HCT116 (cell line): ENCODE measurements at regions not wholly inside any gene's neighbourhood (a gene's known extent, or its start where the extent isn't known, plus 50 kb on each side); places are given as distances from the start of the nearest gene placed in this dataset.

ENCODE experiments used
- ATAC-seq: fragments of 200-7000 bp; cut with Tn5 transposase; 2 replicates; pipeline ENCODE4 v1.9.1; 2020; ENCODE audit warnings: mild to moderate bottlenecking, moderate library complexity
- BruUV-seq: library from RNA; stranded (reverse); fragments of 400-500 nt; replicated peaks from 2 replicates; lab custom pipeline; 2021; lab: Mats Ljungman, UMichigan
- CTCF ChIA-PET: fragments of 300-600 bp; sonication (Branson Sonifier 250); formaldehyde crosslinking; loops from one replicate; lab custom pipeline; 2021; ENCODE audit warnings: antibody characterized with exemption; lab: Charles Lee
- POLR2A ChIA-PET: fragments of 300-600, 350-600 bp; sonication (Branson Sonifier 250); formaldehyde crosslinking; loops from one replicate; lab custom pipeline; 2021; ENCODE audit warnings: antibody characterized with exemption; lab: Charles Lee
- RAD21 ChIA-PET, 2 experiments: fragments of 300-600 bp; sonication (Branson Sonifier 250); formaldehyde crosslinking; loops; one replicate each; lab custom pipeline; 2023; ENCODE audit warnings: low total read pairs in 2 of 2; ENCODE audit not compliant: uncharacterized antibody in 2 of 2, unreplicated experiment in 2 of 2, low non-redundant PET in 1 of 2; lab: Charles Lee
- DNase-seq: peaks from one replicate; pipeline ENCODE4 v3.0.0-alpha.2; 2010; ENCODE audit warnings: low read depth, low spot score
- H2AFZ ChIP-seq: fragments of 200-600 bp; shearing (Covaris generic), sonication (generic); 2 replicates; pipeline ENCODE4 v1.6.1; 2017; ENCODE audit warnings: low read depth, mixed run types, mixed read lengths, antibody characterized with exemption, low read length; ENCODE audit not compliant: poor library complexity, severe bottlenecking
- H3K27ac ChIP-seq: 2 replicates; pipeline ENCODE4 v1.5.1; 2012; ENCODE audit warnings: low read depth, low read length
- H3K27me3 ChIP-seq: fragments of 200-600 bp; sonication (generic); 2 replicates; pipeline ENCODE4 v1.6.1; 2016; ENCODE audit warnings: mixed run types, low read length, mixed read lengths; ENCODE audit not compliant: insufficient read depth
- H3K36me3 ChIP-seq, 2 experiments: fragments of 200-500 bp in 1 of 2; fragments of 200-600 bp in 1 of 2; sonication (Bioruptor generic) in 1 of 2; sonication (generic) in 1 of 2; 2 replicates each; pipeline versions ENCODE4 v1.5.1 to v1.6.1; 2014 to 2016; ENCODE audit warnings: low read length in 2 of 2, inconsistent platforms in 1 of 2, mixed read lengths in 1 of 2, mixed run types in 1 of 2; ENCODE audit not compliant: insufficient read depth in 2 of 2, control insufficient read depth in 1 of 2
- H3K4me1 ChIP-seq, 2 experiments: fragments of 200-600 bp in 1 of 2; sonication (generic) in 1 of 2; 2 replicates each; pipeline versions ENCODE4 v1.5.1 to v1.6.1; 2012 to 2017; ENCODE audit warnings: low read length in 2 of 2, inconsistent platforms in 1 of 2, mild to moderate bottlenecking in 1 of 2, mixed read lengths in 1 of 2, mixed run types in 1 of 2, moderate library complexity in 1 of 2; ENCODE audit not compliant: insufficient read depth in 2 of 2, control insufficient read depth in 1 of 2
- H3K4me2 ChIP-seq: fragments of 200-600 bp; sonication (generic); 2 replicates; pipeline ENCODE4 v1.6.1; 2017; ENCODE audit warnings: mixed run types, low read length, mixed read lengths
- H3K4me3 ChIP-seq, 2 experiments: fragments of 200-600 bp in 1 of 2; sonication (generic) in 1 of 2; replicated peaks in 1 of 2; 2 replicates each; pipeline ENCODE4 v1.5.1; 2011 to 2016; ENCODE audit warnings: low read length in 2 of 2, control low read depth in 1 of 2, low read depth in 1 of 2, mild to moderate bottlenecking in 1 of 2, mixed read lengths in 1 of 2, mixed run types in 1 of 2
- H3K79me2 ChIP-seq: fragments of 200-600 bp; sonication (generic); 2 replicates; pipeline ENCODE4 v1.6.1; 2017; ENCODE audit warnings: mild to moderate bottlenecking, mixed run types, low read length, moderate library complexity, mixed read lengths; ENCODE audit not compliant: insufficient read depth
- H3K9ac ChIP-seq: fragments of 200-600 bp; sonication (generic); 2 replicates; pipeline ENCODE4 v1.6.1; 2016; ENCODE audit warnings: low read length, mixed read lengths
- H3K9me2 ChIP-seq: fragments of 200-600 bp; sonication (generic), shearing (Covaris generic); 2 replicates; pipeline ENCODE4 v1.6.1; 2017; ENCODE audit warnings: mixed run types, mild to moderate bottlenecking, moderate library complexity; ENCODE audit not compliant: insufficient read depth
- H3K9me3 ChIP-seq, 2 experiments: fragments of 200-500 bp in 1 of 2; fragments of 200-600 bp in 1 of 2; sonication (Bioruptor generic) in 1 of 2; sonication (generic) in 1 of 2; 2 replicates each; pipeline ENCODE4 v1.6.1; 2014 to 2017; ENCODE audit warnings: low read length in 2 of 2, mixed read lengths in 2 of 2, inconsistent platforms in 1 of 2, low read depth in 1 of 2, mild to moderate bottlenecking in 1 of 2, mixed run types in 1 of 2, moderate library complexity in 1 of 2; ENCODE audit not compliant: control insufficient read depth in 1 of 2, insufficient read depth in 1 of 2
- H4K20me1 ChIP-seq: fragments of 200-600 bp; sonication (generic), shearing (Covaris generic); 2 replicates; pipeline ENCODE4 v1.6.1; 2017; ENCODE audit warnings: mixed run types, mild to moderate bottlenecking, moderate library complexity; ENCODE audit not compliant: insufficient read depth
- CBX3 ChIP-seq: IDR thresholded peaks from 2 replicates; pipeline ENCODE4 v1.6.1; 2012; ENCODE audit warnings: low read depth
- CEBPB ChIP-seq: IDR thresholded peaks from 2 replicates; pipeline ENCODE4 v1.6.1; 2012; ENCODE audit warnings: low read depth
- EGR1 ChIP-seq: IDR thresholded peaks from 2 replicates; pipeline ENCODE4 v1.6.1; 2012; ENCODE audit warnings: low read depth
- ELF1 ChIP-seq: IDR thresholded peaks from 2 replicates; pipeline ENCODE4 v1.6.1; 2012; ENCODE audit warnings: low read depth, borderline replicate concordance
- EZH2 ChIP-seq: fragments of 200-600 bp; sonication (generic); IDR thresholded peaks from 2 replicates; pipeline ENCODE4 v1.6.1; 2017; ENCODE audit warnings: antibody characterized with exemption, mixed run types
- FOSL1 ChIP-seq: IDR thresholded peaks from 2 replicates; pipeline ENCODE4 v1.6.1; 2012; ENCODE audit warnings: low read depth
- JUND ChIP-seq: IDR thresholded peaks from 2 replicates; pipeline ENCODE4 v1.6.1; 2012
- POLR2A ChIP-seq: IDR thresholded peaks from 2 replicates; pipeline ENCODE4 v1.7.0; 2011; ENCODE audit warnings: borderline replicate concordance; ENCODE audit not compliant: insufficient read depth, insufficient read length; ENCODE audit errors: extremely low read depth
- POLR2AphosphoS5 ChIP-seq: IDR thresholded peaks from 2 replicates; pipeline ENCODE4 v1.6.1; 2011; ENCODE audit warnings: mild to moderate bottlenecking, low read depth, low read length, moderate library complexity
- REST ChIP-seq: IDR thresholded peaks from 2 replicates; pipeline ENCODE4 v1.6.1; 2012; ENCODE audit warnings: low read depth
- SIN3A ChIP-seq: IDR thresholded peaks from 2 replicates; pipeline ENCODE4 v1.6.1; 2012; ENCODE audit warnings: low read depth
- SP1 ChIP-seq: IDR thresholded peaks from 2 replicates; pipeline ENCODE4 v1.6.1; 2012; ENCODE audit warnings: low read depth
- TCF7L2 ChIP-seq: IDR thresholded peaks from 2 replicates; pipeline ENCODE4 v1.7.0; 2011; ENCODE audit warnings: borderline replicate concordance, inconsistent platforms; ENCODE audit not compliant: insufficient read depth, insufficient read length; ENCODE audit errors: extremely low read depth
- YY1 ChIP-seq: IDR thresholded peaks from 2 replicates; pipeline ENCODE4 v1.6.1; 2011; ENCODE audit warnings: low read length, low read depth, moderate library complexity, mild to moderate bottlenecking; ENCODE audit not compliant: insufficient replicate concordance; ENCODE audit errors: extremely low read depth
- ZBTB33 ChIP-seq: IDR thresholded peaks from 2 replicates; pipeline ENCODE4 v1.6.1; 2011; ENCODE audit warnings: mild to moderate bottlenecking, low read length, moderate library complexity; ENCODE audit not compliant: insufficient replicate concordance; ENCODE audit errors: extremely low read depth
- intact Hi-C: fragments of 100-400 bp; cut with micrococcal nuclease; formaldehyde crosslinking; loops from 2 replicates; pipeline ENCODE4 v1.10.0; 2022
- TF ChIP-seq, protein P1 (sequence below): IDR thresholded peaks from 2 replicates; pipeline ENCODE4 v1.6.1; 2012

- H2AFZ ChIP-seq = no peak overlapping the region
- H4K20me1 ChIP-seq = no peaks in the 10 kb centered on the region
- H3K9me2 ChIP-seq = no peaks in the 10 kb centered on the region
- POLR2A ChIA-PET = no interaction called here
- H3K79me2 ChIP-seq = no peaks in the 10 kb centered on the region
- no peaks in the 10 kb centered on the region for H3K4me1 ChIP-seq
- H3K27me3 ChIP-seq = no peaks in the 10 kb centered on the region
- H3K4me2 ChIP-seq = no peak overlapping the region
- RAD21 ChIA-PET = no interaction called here
- BruUV-seq = no TSS peak
- intact Hi-C loops = no loop called here
- no peaks in the 10 kb centered on the region for H3K36me3 ChIP-seq
- TF ChIP-seq POLR2AphosphoS5 = no peak
- TF ChIP-seq CBX3 = no peak
- TF ChIP-seq REST = no peak
- TF ChIP-seq SIN3A = no peak
- TF ChIP-seq YY1 = no peak
- no peak for TF ChIP-seq EZH2
- no peak for TF ChIP-seq CEBPB
- TF ChIP-seq SP1 = no peak
- TF ChIP-seq EGR1 = no peak
- TF ChIP-seq TCF7L2 = no peak
- no peak for TF ChIP-seq FOSL1
- no peak for TF ChIP-seq POLR2A
- TF ChIP-seq ZBTB33 = no peak
- TF ChIP-seq JUND = no peak
- TF ChIP-seq ELF1 = no peak
- TF ChIP-seq, protein P1, sequence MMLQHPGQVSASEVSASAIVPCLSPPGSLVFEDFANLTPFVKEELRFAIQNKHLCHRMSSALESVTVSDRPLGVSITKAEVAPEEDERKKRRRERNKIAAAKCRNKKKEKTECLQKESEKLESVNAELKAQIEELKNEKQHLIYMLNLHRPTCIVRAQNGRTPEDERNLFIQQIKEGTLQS = no peak
- no peak overlapping the region for H3K4me3 ChIP-seq
- no peak overlapping the region for H3K27ac ChIP-seq
- H3K9me3 ChIP-seq = no peaks in the 10 kb centered on the region
- H3K9ac ChIP-seq = no peak overlapping the region
- CTCF ChIA-PET = no interaction called here
- DNase-seq (no peak), ATAC-seq (no peak)
Observed at GRCh38 chr4:127212701-127213100, 420.1 kb upstream of the INTU start.
